ENCODE measurements at regions not wholly inside any gene's neighbourhood (a gene's known extent, or its start where the extent isn't known, plus 50 kb on each side); places are given as distances from the start of the nearest gene placed in this dataset.

GRCh38 chr18:42437646-42438045 lies 482.6 kb downstream of the PIK3C3 start:
- H3K4me2 ChIP-seq (ENCODE audit: insufficient read depth, low read length): no peak overlapping the region
- H3K9ac ChIP-seq (replicated peaks; ENCODE audit: extremely low read depth, insufficient read depth, low read length): no peak overlapping the region
- intact Hi-C loops (cut with micrococcal nuclease) (loop anchor here (10.0 kb wide), 1 partner anchor 47 kb away; no protein-coding TSS in a partner anchor), dilution Hi-C loops (cut with MboI; ENCODE audit: extremely low pct_ligation_motif_present, low sequenced_read_pairs) (no loop called here)
- no peak for DNase-seq (ENCODE audit: low read depth, low spot score)
- ChIA-PET CTCF (no interaction called here), POLR2A (no interaction called here)
- H3K27me3 ChIP-seq (ENCODE audit: control insufficient read depth in 2 of 2, insufficient read depth in 2 of 2, low read length in 2 of 2): no peaks in the 10 kb centered on the region
- no peaks in the 10 kb centered on the region for H3K4me1 ChIP-seq (ENCODE audit: control insufficient read depth, extremely low read depth, insufficient read depth, low read length)
- H2AFZ ChIP-seq (ENCODE audit: low read depth, low read length): no peak overlapping the region
- no peak overlapping the region for H3K4me3 ChIP-seq (replicated peaks in 1 of 3; ENCODE audit: insufficient read depth in 1 of 3, low read depth in 1 of 3, low read length in 3 of 3)
- H4K20me1 ChIP-seq (replicated peaks; ENCODE audit: control insufficient read depth, extremely low read depth, insufficient read depth, low read length): no peaks in the 10 kb centered on the region
- H3K27ac ChIP-seq (ENCODE audit: insufficient read depth, low read depth, low read length): no peak overlapping the region
- no peaks in the 10 kb centered on the region for H3K9me1 ChIP-seq (replicated peaks; ENCODE audit: control insufficient read depth, extremely low read depth, insufficient read depth, low read length)
- no TSS peak for BruUV-seq (replicated peaks)
- no peak for TF ChIP-seq POLR2A (IDR thresholded peaks at IDR 0.05; ENCODE audit: low read depth, low read length)
- no peak for TF ChIP-seq POLR2AphosphoS5 (IDR thresholded peaks at IDR 0.05; ENCODE audit: insufficient read depth, low read depth, low read length)
- TF ChIP-seq EZH2 (IDR thresholded peaks at IDR 0.05; ENCODE audit: borderline replicate concordance, low read depth, low read length, severe bottlenecking): no peak
- TF ChIP-seq, protein P1, sequence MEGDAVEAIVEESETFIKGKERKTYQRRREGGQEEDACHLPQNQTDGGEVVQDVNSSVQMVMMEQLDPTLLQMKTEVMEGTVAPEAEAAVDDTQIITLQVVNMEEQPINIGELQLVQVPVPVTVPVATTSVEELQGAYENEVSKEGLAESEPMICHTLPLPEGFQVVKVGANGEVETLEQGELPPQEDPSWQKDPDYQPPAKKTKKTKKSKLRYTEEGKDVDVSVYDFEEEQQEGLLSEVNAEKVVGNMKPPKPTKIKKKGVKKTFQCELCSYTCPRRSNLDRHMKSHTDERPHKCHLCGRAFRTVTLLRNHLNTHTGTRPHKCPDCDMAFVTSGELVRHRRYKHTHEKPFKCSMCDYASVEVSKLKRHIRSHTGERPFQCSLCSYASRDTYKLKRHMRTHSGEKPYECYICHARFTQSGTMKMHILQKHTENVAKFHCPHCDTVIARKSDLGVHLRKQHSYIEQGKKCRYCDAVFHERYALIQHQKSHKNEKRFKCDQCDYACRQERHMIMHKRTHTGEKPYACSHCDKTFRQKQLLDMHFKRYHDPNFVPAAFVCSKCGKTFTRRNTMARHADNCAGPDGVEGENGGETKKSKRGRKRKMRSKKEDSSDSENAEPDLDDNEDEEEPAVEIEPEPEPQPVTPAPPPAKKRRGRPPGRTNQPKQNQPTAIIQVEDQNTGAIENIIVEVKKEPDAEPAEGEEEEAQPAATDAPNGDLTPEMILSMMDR (IDR thresholded peaks at IDR 0.05; ENCODE audit: extremely low read depth in 1 of 2, insufficient read depth in 1 of 2, low read depth in 1 of 2, low read length in 2 of 2): no peak
- no peak for TF ChIP-seq FOS (IDR thresholded peaks at IDR 0.05; ENCODE audit: borderline replicate concordance, insufficient read depth, low read length)
- TF ChIP-seq JUN (IDR thresholded peaks at IDR 0.05; ENCODE audit: borderline replicate concordance, insufficient read depth, insufficient read length, low read depth): no peak
- TF ChIP-seq MYC (IDR thresholded peaks at IDR 0.05; ENCODE audit: low read depth, low read length): no peak
- TF ChIP-seq, protein P2, sequence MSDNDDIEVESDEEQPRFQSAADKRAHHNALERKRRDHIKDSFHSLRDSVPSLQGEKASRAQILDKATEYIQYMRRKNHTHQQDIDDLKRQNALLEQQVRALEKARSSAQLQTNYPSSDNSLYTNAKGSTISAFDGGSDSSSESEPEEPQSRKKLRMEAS (IDR thresholded peaks at IDR 0.05; ENCODE audit: insufficient read depth, insufficient read length): no peak
- no peak for TF ChIP-seq GATA2 (IDR thresholded peaks at IDR 0.05; ENCODE audit: insufficient read depth, insufficient read length, low read depth, low read length)
- no peaks in the 10 kb centered on the region for H3K9me3 ChIP-seq (replicated peaks; ENCODE audit: control insufficient read depth, insufficient read depth, low read length)
- no peak for FAIRE-seq
- no peaks in the 10 kb centered on the region for H3K79me2 ChIP-seq (ENCODE audit: control insufficient read depth, insufficient read depth, low read length)
- H3K36me3 ChIP-seq (ENCODE audit: control insufficient read depth in 2 of 2, extremely low read depth in 1 of 2, insufficient read depth in 2 of 2, low read length in 2 of 2): no peaks in the 10 kb centered on the region

All from endothelial cell of umbilical vein (primary cell).